Mesenchymal stem cell (in vitro differentiated cells and primary cell): ENCODE measurements at regions not wholly inside any gene's neighbourhood (a gene's known extent, or its start where the extent isn't known, plus 50 kb on each side); places are given as distances from the start of the nearest gene placed in this dataset.
A peak's percentile ranks its signal among the peaks of the same experiment; 100 is the strongest.

Experiments used
- DNase-seq: peaks from one replicate; pipeline ENCODE4 v3.0.0-alpha.2; 2013
- H2AFZ ChIP-seq: one replicate; pipeline ENCODE4 v1.6.1; 2013; ENCODE audit warnings: low read depth, mild to moderate bottlenecking, control low read depth, inconsistent platforms, low read length, moderate library complexity
- H2AK5ac ChIP-seq: 2 replicates; pipeline ENCODE4 v1.6.1; 2013; ENCODE audit warnings: low read length, moderate library complexity, mild to moderate bottlenecking, inconsistent platforms; ENCODE audit not compliant: severe bottlenecking
- H2BK120ac ChIP-seq: one replicate; pipeline ENCODE4 v1.6.1; 2013; ENCODE audit warnings: low read depth, mild to moderate bottlenecking, inconsistent platforms, low read length, moderate library complexity
- H2BK12ac ChIP-seq, 2 experiments: one replicate each; pipeline ENCODE4 v1.6.1; 2013; ENCODE audit warnings: inconsistent platforms in 2 of 2, low read length in 2 of 2, mild to moderate bottlenecking in 2 of 2, moderate library complexity in 2 of 2, control low read depth in 1 of 2
- H2BK15ac ChIP-seq: one replicate; pipeline ENCODE4 v1.6.1; 2013; ENCODE audit warnings: mild to moderate bottlenecking, low read depth, inconsistent platforms; ENCODE audit not compliant: poor library complexity, severe bottlenecking
- H2BK5ac ChIP-seq: 2 replicates; pipeline ENCODE4 v1.6.1; 2013; ENCODE audit warnings: low read depth, mild to moderate bottlenecking, low read length, control low read depth, inconsistent platforms; ENCODE audit not compliant: poor library complexity, severe bottlenecking
- H3K14ac ChIP-seq, 2 experiments: one replicate each; pipeline ENCODE4 v1.6.1; 2013; ENCODE audit warnings: inconsistent platforms in 2 of 2, low read length in 2 of 2, control low read depth in 1 of 2, mild to moderate bottlenecking in 1 of 2, moderate library complexity in 1 of 2
- H3K18ac ChIP-seq, 2 experiments: one replicate each; pipeline ENCODE4 v1.6.1; 2013; ENCODE audit warnings: inconsistent platforms in 2 of 2, low read length in 2 of 2, control low read depth in 1 of 2, low read depth in 1 of 2, mild to moderate bottlenecking in 1 of 2
- H3K23ac ChIP-seq, 2 experiments: one replicate each; pipeline ENCODE4 v1.6.1; 2013; ENCODE audit warnings: inconsistent platforms in 2 of 2, low read length in 2 of 2, mild to moderate bottlenecking in 2 of 2, moderate library complexity in 2 of 2, control low read depth in 1 of 2
- H3K27ac ChIP-seq: 2 replicates; pipeline ENCODE4 v1.5.1; 2013; ENCODE audit warnings: mild to moderate bottlenecking, moderate library complexity, low read length, control low read depth, inconsistent platforms; ENCODE audit not compliant: poor library complexity, severe bottlenecking
- H3K27me3 ChIP-seq, 2 experiments: 2 replicates each; pipeline versions ENCODE4 v1.6.1 to v1.7.0; 2013; ENCODE audit warnings: low read length in 2 of 2, mild to moderate bottlenecking in 2 of 2, moderate library complexity in 2 of 2, control low read depth in 1 of 2, inconsistent platforms in 1 of 2; ENCODE audit not compliant: control insufficient read depth in 1 of 2, insufficient read depth in 1 of 2
- H3K36me3 ChIP-seq, 2 experiments: 2 replicates each; pipeline versions ENCODE4 v1.6.1 to v1.7.0; 2013; ENCODE audit warnings: low read length in 2 of 2, control low read depth in 1 of 2, inconsistent platforms in 1 of 2, low read depth in 1 of 2, mild to moderate bottlenecking in 1 of 2; ENCODE audit not compliant: insufficient read depth in 2 of 2, control insufficient read depth in 1 of 2
- H3K4ac ChIP-seq, 2 experiments: one replicate each; pipeline ENCODE4 v1.6.1; 2013; ENCODE audit warnings: inconsistent platforms in 2 of 2, low read length in 2 of 2, mild to moderate bottlenecking in 2 of 2, moderate library complexity in 2 of 2, control low read depth in 1 of 2, low read depth in 1 of 2
- H3K4me1 ChIP-seq: 2 replicates; pipeline ENCODE4 v1.6.1; 2013; ENCODE audit warnings: low read depth, low read length, control low read depth; ENCODE audit not compliant: control insufficient read depth, insufficient read depth
- H3K4me2 ChIP-seq: 2 replicates; pipeline ENCODE4 v1.6.1; 2013; ENCODE audit warnings: low read length, mild to moderate bottlenecking, inconsistent platforms; ENCODE audit not compliant: poor library complexity, severe bottlenecking
- H3K4me3 ChIP-seq, 2 experiments: 2 replicates each; pipeline versions ENCODE4 v1.5.1 to v1.7.0; 2013; ENCODE audit warnings: low read length in 2 of 2, mild to moderate bottlenecking in 2 of 2, control low read depth in 1 of 2, low read depth in 1 of 2; ENCODE audit not compliant: insufficient read depth in 1 of 2
- H3K79me1 ChIP-seq: replicated peaks from 2 replicates; pipeline ENCODE4 v1.6.1; 2013; ENCODE audit warnings: mild to moderate bottlenecking, control low read depth, low read length, inconsistent platforms; ENCODE audit not compliant: poor library complexity, severe bottlenecking
- H3K9ac ChIP-seq: 2 replicates; pipeline ENCODE4 v1.7.0; 2013; ENCODE audit warnings: mild to moderate bottlenecking, low read length, moderate library complexity
- H3K9me3 ChIP-seq: 2 replicates; pipeline ENCODE4 v1.7.0; 2013; ENCODE audit warnings: mild to moderate bottlenecking, low read length; ENCODE audit not compliant: control insufficient read depth
- H4K8ac ChIP-seq: one replicate; pipeline ENCODE4 v1.6.1; 2013; ENCODE audit warnings: inconsistent platforms, mild to moderate bottlenecking, low read length, moderate library complexity
- H4K91ac ChIP-seq: one replicate; pipeline ENCODE4 v1.6.1; 2013; ENCODE audit warnings: mild to moderate bottlenecking, low read length, inconsistent platforms
- WGBS: methylation state at CpG from one replicate; pipeline ENCODE4 v1.1.7; 2013; ENCODE audit warnings: mixed read lengths; 5-methylcytosine and 5-hydroxymethylcytosine counted together

DNA sequence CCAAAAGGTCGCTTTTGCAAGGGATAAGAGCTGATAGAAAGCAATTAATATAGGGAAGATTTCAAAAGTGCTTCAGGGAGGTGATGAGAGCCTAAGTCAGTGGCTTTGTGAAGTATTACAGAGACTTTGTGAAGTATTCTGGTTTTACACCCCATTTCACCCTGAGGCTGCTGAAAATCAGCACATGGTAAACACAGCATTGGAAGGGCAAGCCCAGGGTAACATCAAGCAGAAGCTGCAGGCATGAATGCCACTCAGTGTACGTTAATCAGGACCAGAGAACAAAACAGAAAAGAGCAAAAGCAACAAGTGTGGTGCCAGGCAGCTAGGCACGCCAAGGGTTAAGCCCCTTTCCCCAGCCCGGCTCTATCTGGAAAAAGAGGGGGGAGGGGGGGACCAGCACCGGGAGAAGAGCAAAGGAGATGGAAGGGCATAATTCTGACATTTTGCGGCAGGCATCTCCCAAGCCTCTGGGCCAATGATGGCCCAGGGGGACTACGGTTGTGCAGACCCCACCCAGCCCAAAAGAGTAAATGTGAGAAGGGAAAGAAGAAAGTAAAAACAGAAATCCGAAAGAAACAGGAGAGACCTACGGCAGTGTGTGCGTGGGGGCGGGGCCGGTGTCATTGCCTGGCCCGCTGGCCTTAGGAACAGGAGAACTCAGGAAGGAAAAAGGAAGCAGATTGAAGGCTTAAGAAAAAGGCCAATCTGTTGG lies 58.9 kb downstream of the DHRS2 start:
- no peak overlapping the region for H4K8ac ChIP-seq
- no peak overlapping the region for H2BK120ac ChIP-seq
- no peak overlapping the region for H3K4me2 ChIP-seq
- no peak for DNase-seq
- H2BK12ac ChIP-seq, result no peak overlapping the region
- H3K14ac ChIP-seq, result no peak overlapping the region
- WGBS, result 49% methylated on average over 13 of the region's 13 CpGs
- H3K18ac ChIP-seq, result no peak overlapping the region
- no peak overlapping the region for H4K91ac ChIP-seq
- no peak overlapping the region for H3K4ac ChIP-seq
- peaks cover 0 to 49% of the 10 kb centered on the region in 2 experiments for H3K27me3 ChIP-seq
- peak overlapping the region; percentile 27 for H3K9ac ChIP-seq
- H3K23ac ChIP-seq, result no peak overlapping the region
- H3K27ac ChIP-seq, result no peak overlapping the region
- H3K36me3 ChIP-seq, result no peaks in the 10 kb centered on the region
- no peak overlapping the region for H2AK5ac ChIP-seq
- H3K4me3 ChIP-seq, result peak overlapping the region in 1 of 2 experiments; percentile 54
- no peaks in the 10 kb centered on the region for H3K79me1 ChIP-seq
- H3K9me3 ChIP-seq, result no peaks in the 10 kb centered on the region
- H3K4me1 ChIP-seq, result no peaks in the 10 kb centered on the region
- no peak overlapping the region for H2BK15ac ChIP-seq
- no peak overlapping the region for H2AFZ ChIP-seq
- H2BK5ac ChIP-seq, result no peak overlapping the region

DNA sequence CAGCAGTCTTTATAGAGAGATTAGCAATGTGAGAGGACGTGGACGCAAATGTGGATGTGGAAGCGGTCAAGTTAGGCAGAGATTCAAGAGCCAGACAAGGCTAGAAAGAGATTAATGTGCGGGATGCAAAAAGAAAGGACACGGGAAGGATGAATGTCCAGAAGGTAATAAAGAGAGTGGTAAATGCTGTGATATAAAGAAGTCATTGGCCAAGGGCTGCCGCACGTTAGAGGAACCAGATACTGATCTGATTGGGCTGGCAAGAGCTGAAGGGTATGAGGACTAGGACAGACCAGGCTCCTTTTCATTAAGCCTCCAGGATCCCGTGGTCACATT lies 59.5 kb downstream of the DHRS2 start:
- 62% methylated on average over 8 of the region's 8 CpGs for WGBS
- H2AFZ ChIP-seq, result no peak overlapping the region
- no peak overlapping the region for H2BK15ac ChIP-seq
- no peak overlapping the region for H3K23ac ChIP-seq
- H3K27ac ChIP-seq, result no peak overlapping the region
- H3K79me1 ChIP-seq, result no peaks in the 10 kb centered on the region
- no peak overlapping the region for H4K8ac ChIP-seq
- no peak overlapping the region for H4K91ac ChIP-seq
- H2BK5ac ChIP-seq, result no peak overlapping the region
- H3K9ac ChIP-seq, result peak overlapping the region; percentile 27
- no peak overlapping the region for H2BK120ac ChIP-seq
- H3K36me3 ChIP-seq, result no peaks in the 10 kb centered on the region
- H3K27me3 ChIP-seq, result peaks cover 0 to 49% of the 10 kb centered on the region in 2 experiments
- H3K4me1 ChIP-seq, result no peaks in the 10 kb centered on the region
- H3K4me2 ChIP-seq, result no peak overlapping the region
- H2AK5ac ChIP-seq, result no peak overlapping the region
- H3K9me3 ChIP-seq, result no peaks in the 10 kb centered on the region
- H3K4me3 ChIP-seq, result peak overlapping the region in 1 of 2 experiments; percentile 54
- no peak for DNase-seq
- H3K14ac ChIP-seq, result no peak overlapping the region
- H3K4ac ChIP-seq, result no peak overlapping the region
- H2BK12ac ChIP-seq, result no peak overlapping the region
- no peak overlapping the region for H3K18ac ChIP-seq

DNA sequence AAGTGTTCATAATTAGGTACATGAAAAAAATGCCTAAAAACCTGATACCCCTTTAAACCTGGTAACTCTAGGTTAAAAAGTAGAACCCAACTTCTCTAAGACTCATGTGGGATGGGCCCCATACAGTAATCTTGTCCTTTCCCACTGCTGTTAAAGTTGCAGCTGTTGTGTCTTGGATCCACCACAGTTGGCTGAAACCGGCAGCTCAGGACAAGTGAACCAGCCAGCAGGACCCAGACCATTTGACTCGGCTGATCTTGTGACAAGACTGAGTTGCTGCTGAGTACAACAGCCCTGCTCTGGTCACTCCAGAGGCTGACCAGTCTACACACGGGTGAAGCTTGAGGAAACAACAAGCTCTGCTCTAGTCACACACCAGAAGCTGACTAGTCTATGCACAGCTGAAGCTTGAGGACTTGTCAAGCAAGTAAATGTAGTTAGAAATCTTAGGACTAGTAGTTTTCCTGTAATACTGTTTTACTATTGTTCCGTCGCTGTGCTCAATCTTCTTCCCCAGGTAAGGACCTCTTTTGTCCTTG lies 60.6 kb downstream of the DHRS2 start:
- H3K4me1 ChIP-seq, result no peaks in the 10 kb centered on the region
- no peak overlapping the region for H2AK5ac ChIP-seq
- peaks cover 0 to 48% of the 10 kb centered on the region in 2 experiments for H3K27me3 ChIP-seq
- no peak overlapping the region for H4K91ac ChIP-seq
- H2BK120ac ChIP-seq, result no peak overlapping the region
- no peak overlapping the region for H4K8ac ChIP-seq
- 46% methylated on average over 3 of the region's 5 CpGs for WGBS
- H3K14ac ChIP-seq, result no peak overlapping the region
- H3K4me2 ChIP-seq, result no peak overlapping the region
- H3K9me3 ChIP-seq, result no peaks in the 10 kb centered on the region
- no peak overlapping the region for H2BK5ac ChIP-seq
- no peak overlapping the region for H2AFZ ChIP-seq
- H3K36me3 ChIP-seq, result no peaks in the 10 kb centered on the region
- no peak overlapping the region for H2BK12ac ChIP-seq
- H3K23ac ChIP-seq, result no peak overlapping the region
- no peak overlapping the region for H3K9ac ChIP-seq
- no peak for DNase-seq
- H3K4ac ChIP-seq, result no peak overlapping the region
- H3K4me3 ChIP-seq, result no peak overlapping the region
- no peak overlapping the region for H3K18ac ChIP-seq
- H2BK15ac ChIP-seq, result no peak overlapping the region
- H3K79me1 ChIP-seq, result no peaks in the 10 kb centered on the region
- H3K27ac ChIP-seq, result no peak overlapping the region

DNA sequence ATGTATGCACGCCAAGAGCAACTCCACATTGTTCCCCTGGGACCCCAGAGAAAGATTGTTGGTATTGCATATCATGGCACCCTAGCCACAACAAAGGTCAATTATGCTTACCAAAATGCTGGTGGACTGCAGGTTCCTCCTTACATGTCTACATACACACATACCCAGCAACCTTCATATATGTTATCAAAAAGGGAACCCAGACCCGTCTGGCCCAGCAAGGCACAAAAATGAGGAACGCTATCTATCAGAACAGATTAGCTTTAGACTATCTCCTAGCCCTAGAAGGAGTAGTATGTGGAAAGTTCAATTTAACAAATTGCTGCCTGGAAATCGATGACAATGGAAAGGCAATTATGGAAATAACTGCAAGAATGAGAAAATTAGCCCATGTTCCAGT lies 61.5 kb downstream of the DHRS2 start:
- Histone ChIP-seq H3K4ac (no peak overlapping the region), H2AFZ (no peak overlapping the region), H3K27ac (no peak overlapping the region), H3K4me3 (no peak overlapping the region), H3K9ac (no peak overlapping the region), H3K23ac (no peak overlapping the region), H3K36me3 (no peaks in the 10 kb centered on the region), H3K14ac (no peak overlapping the region), H4K91ac (no peak overlapping the region), H2BK12ac (no peak overlapping the region), H4K8ac (no peak overlapping the region), H3K18ac (no peak overlapping the region), H3K79me1 (no peaks in the 10 kb centered on the region), H3K9me3 (peaks cover 1% of the 10 kb centered on the region), H2BK5ac (no peak overlapping the region), H2BK15ac (no peak overlapping the region), H2AK5ac (no peak overlapping the region), H2BK120ac (no peak overlapping the region), H3K4me2 (no peak overlapping the region), H3K4me1 (no peaks in the 10 kb centered on the region), H3K27me3 (peaks cover 0 to 41% of the 10 kb centered on the region in 2 experiments)
- 61% methylated on average over 2 of the region's 4 CpGs for WGBS
- DNase-seq, result no peak
